NT2/D1 (cell line): ENCODE measurements at regions not wholly inside any gene's neighbourhood (a gene's known extent, or its start where the extent isn't known, plus 50 kb on each side); places are given as distances from the start of the nearest gene placed in this dataset.

Source experiments
- SUZ12 ChIP-seq: IDR thresholded peaks from 2 replicates; pipeline ENCODE4 v1.6.1; 2011; ENCODE audit not compliant: insufficient read length, insufficient read depth; ENCODE audit errors: extremely low read depth
- YY1 ChIP-seq: IDR thresholded peaks from 2 replicates; pipeline ENCODE4 v1.6.1; 2011; ENCODE audit not compliant: insufficient read length, insufficient read depth

DNA sequence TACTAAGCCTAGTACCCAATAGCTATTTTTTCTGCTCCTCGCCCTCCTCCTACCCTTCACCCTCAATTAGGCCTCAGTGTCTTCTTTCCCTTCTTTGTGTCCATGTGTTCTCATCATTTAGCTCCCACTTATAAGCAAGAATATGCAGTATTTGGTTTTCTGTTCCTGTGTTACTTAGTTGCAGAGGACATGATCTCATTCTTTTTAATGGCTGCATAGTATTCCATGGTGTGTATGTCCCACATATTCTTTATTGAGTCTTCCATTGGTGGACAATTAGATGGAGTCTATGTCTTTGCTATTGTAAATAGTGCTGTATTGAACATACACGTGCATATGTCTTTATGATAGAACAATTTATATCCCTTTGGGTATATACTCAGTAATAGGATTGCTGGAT is 106.9 kb upstream of the NR5A2 start:
- TF ChIP-seq YY1, result no peak
- no peak for TF ChIP-seq SUZ12
